ENCODE measurements at regions not wholly inside any gene's neighbourhood (a gene's known extent, or its start where the extent isn't known, plus 50 kb on each side); places are given as distances from the start of the nearest gene placed in this dataset.

GRCh38 chr2:104757056-104757455 lies 96.9 kb upstream of the POU3F3 start (continued):
- no peak for TF ChIP-seq PITX1 (CRISPR knock-in tag; IDR thresholded peaks at IDR 0.05)
- TF ChIP-seq TBX2 (CRISPR knock-in tag; IDR thresholded peaks at IDR 0.05; ENCODE audit: borderline replicate concordance), result no peak

- no peak for DNase-seq (ENCODE audit: low spot score)
- no peak for FAIRE-seq
- no peak for TF ChIP-seq HNRNPLL (IDR thresholded peaks at IDR 0.05; ENCODE audit: low read depth, low read length, poor library complexity, severe bottlenecking)
- POLR2A ChIA-PET, result no interaction called here
- Histone ChIP-seq H4K20me1 (ENCODE audit: insufficient read depth, low read length) (no peaks in the 10 kb centered on the region), H3K27ac (ENCODE audit: extremely low read length, insufficient read depth, low read length) (no peak overlapping the region), H3K4me2 (ENCODE audit: low read depth, low read length) (no peak overlapping the region), H3K9ac (ENCODE audit: insufficient read depth, low read depth, low read length) (no peak overlapping the region), H3K27me3 (ENCODE audit: control insufficient read depth in 1 of 2, insufficient read depth in 2 of 2, low read length in 2 of 2) (peaks cover 6 to 33% of the 10 kb centered on the region in 2 experiments), H2AFZ (ENCODE audit: low read length) (no peak overlapping the region), H3K36me3 (replicated peaks in 1 of 2; ENCODE audit: control insufficient read depth in 1 of 2, insufficient read depth in 2 of 2, low read length in 2 of 2) (no peaks in the 10 kb centered on the region), H3K4me1 (ENCODE audit: insufficient read depth, low read length) (no peaks in the 10 kb centered on the region), H3K4me3 (replicated peaks in 1 of 3; ENCODE audit: insufficient read depth in 1 of 3, low read depth in 2 of 3, low read length in 3 of 3) (no peak overlapping the region), H3K79me2 (ENCODE audit: insufficient read depth, low read length) (no peaks in the 10 kb centered on the region), H3K9me3 (ENCODE audit: low read length) (no peaks in the 10 kb centered on the region)
- BruUV-seq (replicated peaks), result no TSS peak
- intact Hi-C loops (cut with micrococcal nuclease; ENCODE audit: unreplicated experiment), result no loop called here
- ATAC-seq, result peak; percentile 56
- under 1% methylated on average over 8 of the region's 9 CpGs for WGBS (ENCODE audit: low lambda C conversion rate)
- CTCF ChIA-PET (ENCODE audit: low intra/inter-chr PET ratio, low total read pairs), result no interaction called here
- in situ Hi-C loops (cut with HindIII; ENCODE audit: extremely low pct_ligation_motif_present, low pct_unique_long_range_greater_than_20kb), result no loop called here
Observed at GRCh38 chr2:104758199-104758620, 95.7 kb upstream of the POU3F3 start.

GRCh38 chr2:104762031-104762430 lies 91.9 kb upstream of the POU3F3 start:
- ATAC-seq (no peak), FAIRE-seq (no peak), DNase-seq (ENCODE audit: low spot score) (no peak)
- Histone ChIP-seq H3K4me2 (ENCODE audit: low read depth, low read length) (no peak overlapping the region), H4K20me1 (ENCODE audit: insufficient read depth, low read length) (no peaks in the 10 kb centered on the region), H3K36me3 (replicated peaks in 1 of 2; ENCODE audit: control insufficient read depth in 1 of 2, insufficient read depth in 2 of 2, low read length in 2 of 2) (no peaks in the 10 kb centered on the region), H3K9ac (ENCODE audit: insufficient read depth, low read depth, low read length) (no peak overlapping the region), H3K79me2 (ENCODE audit: insufficient read depth, low read length) (no peaks in the 10 kb centered on the region), H3K27me3 (ENCODE audit: control insufficient read depth in 1 of 2, insufficient read depth in 2 of 2, low read length in 2 of 2) (peaks cover 0 to 7% of the 10 kb centered on the region in 2 experiments; a peak in 3 of 5 replicates), H3K4me1 (ENCODE audit: insufficient read depth, low read length) (no peaks in the 10 kb centered on the region), H3K9me3 (ENCODE audit: low read length) (no peaks in the 10 kb centered on the region), H3K27ac (ENCODE audit: extremely low read length, insufficient read depth, low read length) (no peak overlapping the region), H3K4me3 (replicated peaks in 1 of 3; ENCODE audit: insufficient read depth in 1 of 3, low read depth in 2 of 3, low read length in 3 of 3) (no peak overlapping the region), H2AFZ (ENCODE audit: low read length) (no peak overlapping the region)
- BruUV-seq (replicated peaks), result no TSS peak
- in situ Hi-C loops (cut with HindIII; ENCODE audit: extremely low pct_ligation_motif_present, low pct_unique_long_range_greater_than_20kb) (no loop called here), intact Hi-C loops (cut with micrococcal nuclease; ENCODE audit: unreplicated experiment) (no loop called here)
- ChIA-PET POLR2A (no interaction called here), CTCF (ENCODE audit: low intra/inter-chr PET ratio, low total read pairs) (no interaction called here)
- 10% methylated on average over 8 of the region's 8 CpGs for WGBS (ENCODE audit: low lambda C conversion rate)
- no peak for TF ChIP-seq PRPF4 (IDR thresholded peaks at IDR 0.05; ENCODE audit: low read depth, low read length, poor library complexity, severe bottlenecking)
- no peak for TF ChIP-seq ZFYVE20 (CRISPR knock-in tag; IDR thresholded peaks at IDR 0.05; ENCODE audit: borderline replicate concordance, low read depth)
- no peak for TF ChIP-seq RFX1 (IDR thresholded peaks at IDR 0.05)
- no peak for TF ChIP-seq ZNF569 (CRISPR knock-in tag; IDR thresholded peaks at IDR 0.05; ENCODE audit: borderline replicate concordance)
- no peak for TF ChIP-seq ZBTB40 (IDR thresholded peaks at IDR 0.05)
- no peak for TF ChIP-seq ZBTB40 (CRISPR knock-in tag; IDR thresholded peaks at IDR 0.05)

Measured in HepG2 (cell line).